IMR-90 (cell line): ENCODE measurements at regions not wholly inside any gene's neighbourhood (a gene's known extent, or its start where the extent isn't known, plus 50 kb on each side); places are given as distances from the start of the nearest gene placed in this dataset.

Experiments
- ATAC-seq: fragments of 200-7000 bp; cut with Tn5 transposase; 2 replicates; pipeline ENCODE4 v1.9.1; 2020; ENCODE audit warnings: low read depth, mild to moderate bottlenecking, moderate library complexity
- BruUV-seq: library from RNA; stranded (reverse); fragments of 400-500 nt; replicated peaks from 2 replicates; lab custom pipeline; 2021; lab: Mats Ljungman, UMichigan
- CTCF ChIA-PET: fragments of 300-600 bp; formaldehyde crosslinking; extraction: SDS; loops from one replicate; lab custom pipeline; 2021; ENCODE audit warnings: antibody characterized with exemption; lab: Yijun Ruan, JAX
- POLR2A ChIA-PET: fragments of 300-600 bp; sonication (Branson Sonifier 250); formaldehyde crosslinking; loops from one replicate; lab custom pipeline; 2022; ENCODE audit warnings: antibody characterized with exemption; ENCODE audit not compliant: unreplicated experiment; lab: Charles Lee
- DNase-seq: peaks from one replicate; pipeline ENCODE4 v3.0.0; 2013
- H2AFZ ChIP-seq: replicated peaks from 2 replicates; pipeline ENCODE3; 2013; ENCODE audit warnings: low read length, mild to moderate bottlenecking; ENCODE audit not compliant: poor library complexity
- H2AK5ac ChIP-seq: 2 replicates; pipeline ENCODE4 v1.6.1; 2013; ENCODE audit warnings: low read depth, low read length, inconsistent platforms
- H2AK9ac ChIP-seq: replicated peaks from 2 replicates; pipeline ENCODE3; 2013; ENCODE audit warnings: mild to moderate bottlenecking, low read depth, low read length, moderate library complexity; ENCODE audit not compliant: poor library complexity
- H2BK120ac ChIP-seq: 2 replicates; pipeline ENCODE4 v1.6.1; 2013; ENCODE audit warnings: low read depth, low read length, inconsistent platforms
- H2BK15ac ChIP-seq: 3 replicates; pipeline ENCODE4 v1.6.1; 2013; ENCODE audit warnings: low read depth, low read length, inconsistent platforms
- H2BK20ac ChIP-seq: 2 replicates; pipeline ENCODE4 v1.6.1; 2013; ENCODE audit warnings: low read depth, mild to moderate bottlenecking, inconsistent platforms, low read length, moderate library complexity
- H2BK5ac ChIP-seq: 2 replicates; pipeline ENCODE4 v1.6.1; 2013; ENCODE audit warnings: mild to moderate bottlenecking, low read depth, low read length, inconsistent platforms; ENCODE audit not compliant: poor library complexity, severe bottlenecking
- H3K14ac ChIP-seq: replicated peaks from 2 replicates; pipeline ENCODE4 v1.6.1; 2013; ENCODE audit warnings: low read depth, low read length, inconsistent platforms
- H3K18ac ChIP-seq: 2 replicates; pipeline ENCODE4 v1.6.1; 2013; ENCODE audit warnings: low read depth, low read length, control low read depth
- H3K23ac ChIP-seq: 2 replicates; pipeline ENCODE4 v1.6.1; 2013; ENCODE audit warnings: low read depth, low read length, inconsistent platforms
- H3K27ac ChIP-seq: 2 replicates; pipeline ENCODE4 v1.5.1; 2013; ENCODE audit warnings: mild to moderate bottlenecking, control low read depth, low read length; ENCODE audit not compliant: insufficient read depth
- H3K27me3 ChIP-seq: 2 replicates; pipeline ENCODE4 v1.6.1; 2013; ENCODE audit warnings: low read length; ENCODE audit not compliant: control insufficient read depth, insufficient read depth
- H3K36me3 ChIP-seq: 2 replicates; pipeline ENCODE4 v1.6.1; 2013; ENCODE audit warnings: low read length, mixed read lengths; ENCODE audit not compliant: control insufficient read depth, insufficient read depth
- H3K4ac ChIP-seq: 2 replicates; pipeline ENCODE4 v1.6.1; 2013; ENCODE audit warnings: low read depth, low read length, inconsistent platforms
- H3K4me1 ChIP-seq: 2 replicates; pipeline ENCODE4 v1.6.1; 2013; ENCODE audit warnings: low read length, mixed read lengths; ENCODE audit not compliant: control insufficient read depth, insufficient read depth
- H3K4me2 ChIP-seq: 2 replicates; pipeline ENCODE4 v1.6.1; 2013; ENCODE audit warnings: low read depth, mild to moderate bottlenecking, control low read depth, low read length, moderate library complexity
- H3K4me3 ChIP-seq: 2 replicates; pipeline ENCODE4 v1.5.1; 2013; ENCODE audit warnings: low read depth, mild to moderate bottlenecking, control low read depth, low read length, moderate library complexity; ENCODE audit not compliant: insufficient read depth
- H3K56ac ChIP-seq: 2 replicates; pipeline ENCODE4 v1.6.1; 2013; ENCODE audit warnings: low read length, inconsistent platforms; ENCODE audit not compliant: insufficient read depth; ENCODE audit errors: extremely low read depth
- H3K79me1 ChIP-seq, 2 experiments: 2 replicates each; pipeline ENCODE4 v1.6.1; 2013; ENCODE audit warnings: low read length in 2 of 2, inconsistent platforms in 1 of 2, low read depth in 1 of 2
- H3K9ac ChIP-seq: 2 replicates; pipeline ENCODE4 v1.6.1; 2013; ENCODE audit warnings: low read depth, low read length, control low read depth
- H3K9me1 ChIP-seq: 2 replicates; pipeline ENCODE4 v1.6.1; 2013; ENCODE audit warnings: low read length, inconsistent platforms; ENCODE audit not compliant: insufficient read depth
- H3K9me3 ChIP-seq: 2 replicates; pipeline ENCODE4 v1.6.1; 2013; ENCODE audit warnings: low read length; ENCODE audit not compliant: control insufficient read depth, insufficient read depth
- H4K20me1 ChIP-seq: 2 replicates; pipeline ENCODE4 v1.6.1; 2013; ENCODE audit warnings: low read length, inconsistent platforms; ENCODE audit not compliant: insufficient read depth
- H4K5ac ChIP-seq: 2 replicates; pipeline ENCODE4 v1.6.1; 2013; ENCODE audit warnings: mild to moderate bottlenecking, low read depth, low read length, control low read depth
- H4K8ac ChIP-seq, 2 experiments: 2 replicates each; pipeline ENCODE4 v1.6.1; 2013; ENCODE audit warnings: low read depth in 2 of 2, low read length in 2 of 2, control low read depth in 1 of 2, inconsistent platforms in 1 of 2
- H4K91ac ChIP-seq: 2 replicates; pipeline ENCODE4 v1.6.1; 2013; ENCODE audit warnings: low read depth, low read length, inconsistent platforms; ENCODE audit not compliant: insufficient read depth
- POLR2A ChIP-seq: IDR thresholded peaks from 2 replicates; pipeline ENCODE4 v1.6.1; 2012; ENCODE audit warnings: mild to moderate bottlenecking, low read depth, low read length
- WGBS, 2 experiments: methylation state at CpG; one replicate each; pipeline versions ENCODE4 v1.1.5 to v1.1.7; 2013; ENCODE audit warnings: missing lambda C conversion rate in 2 of 2; ENCODE audit not compliant: insufficient read length in 1 of 2; ENCODE audit errors: extremely low coverage in 2 of 2; 5-methylcytosine and 5-hydroxymethylcytosine counted together
- dilution Hi-C: fragments of 300-500 bp; cut with HindIII; formaldehyde crosslinking; loops from one replicate; pipeline ENCODE4 v1.14.3; 2018; ENCODE audit warnings: low sequenced_read_pairs; ENCODE audit not compliant: unreplicated experiment
- in situ Hi-C: fragments of 300-500 bp; cut with MboI; formaldehyde crosslinking; loops from 3 replicates; pipeline ENCODE4 v1.14.3; 2019; ENCODE audit warnings: low sequenced_read_pairs, inconsistent platforms, mixed read lengths
- intact Hi-C: fragments of 100-400 bp; cut with micrococcal nuclease; formaldehyde crosslinking; loops from 2 replicates; pipeline ENCODE4 v1.10.0; 2022

- in situ Hi-C loops: no loop called here
- DNase-seq (no peak), ATAC-seq (no peak)
- intact Hi-C loops: no loop called here
- H4K5ac ChIP-seq: no peak overlapping the region
- no TSS peak for BruUV-seq
- H3K36me3 ChIP-seq: no peaks in the 10 kb centered on the region
- 81% methylated on average over 6 of the region's 17 CpGs; no CpG with 5 or more reads in 1 of the 2 experiments for WGBS, 2 experiments
- POLR2A ChIA-PET: no interaction called here
- no peak for TF ChIP-seq POLR2A
- no peak overlapping the region for H3K4me2 ChIP-seq
- H2BK15ac ChIP-seq: no peak overlapping the region
- no peak overlapping the region for H3K23ac ChIP-seq
- no peak overlapping the region for H2BK120ac ChIP-seq
- no peaks in the 10 kb centered on the region for H3K79me1 ChIP-seq
- H3K18ac ChIP-seq: no peak overlapping the region
- H2AK9ac ChIP-seq: no peak overlapping the region
- H4K8ac ChIP-seq: no peak overlapping the region
- H3K9me1 ChIP-seq: no peaks in the 10 kb centered on the region
- CTCF ChIA-PET: no interaction called here
- H2BK20ac ChIP-seq: no peak overlapping the region
- no peak overlapping the region for H3K9ac ChIP-seq
- dilution Hi-C loops: no loop called here
- H2AK5ac ChIP-seq: no peak overlapping the region
- no peak overlapping the region for H3K4me3 ChIP-seq
- H3K4me1 ChIP-seq: no peaks in the 10 kb centered on the region
- no peaks in the 10 kb centered on the region for H3K27me3 ChIP-seq
- no peaks in the 10 kb centered on the region; the same call in 1 of the 2 replicates for H3K9me3 ChIP-seq
- H3K27ac ChIP-seq: no peak overlapping the region
- H3K56ac ChIP-seq: no peak overlapping the region
- H4K91ac ChIP-seq: no peak overlapping the region
- no peak overlapping the region for H2BK5ac ChIP-seq
- no peak overlapping the region for H3K14ac ChIP-seq
- no peak overlapping the region for H3K4ac ChIP-seq
- no peak overlapping the region for H2AFZ ChIP-seq
- no peaks in the 10 kb centered on the region for H4K20me1 ChIP-seq
Observed at GRCh38 chr2:146807568-146808168, 1037.2 kb upstream of the ACVR2A start.
